T-helper 22 cell (primary cell): ENCODE measurements at regions not wholly inside any gene's neighbourhood (a gene's known extent, or its start where the extent isn't known, plus 50 kb on each side); places are given as distances from the start of the nearest gene placed in this dataset.

Source experiments
- DNase-seq: peaks from one replicate; pipeline ENCODE4 v3.0.0-alpha.2; 2020; ENCODE audit warnings: low read depth

DNA sequence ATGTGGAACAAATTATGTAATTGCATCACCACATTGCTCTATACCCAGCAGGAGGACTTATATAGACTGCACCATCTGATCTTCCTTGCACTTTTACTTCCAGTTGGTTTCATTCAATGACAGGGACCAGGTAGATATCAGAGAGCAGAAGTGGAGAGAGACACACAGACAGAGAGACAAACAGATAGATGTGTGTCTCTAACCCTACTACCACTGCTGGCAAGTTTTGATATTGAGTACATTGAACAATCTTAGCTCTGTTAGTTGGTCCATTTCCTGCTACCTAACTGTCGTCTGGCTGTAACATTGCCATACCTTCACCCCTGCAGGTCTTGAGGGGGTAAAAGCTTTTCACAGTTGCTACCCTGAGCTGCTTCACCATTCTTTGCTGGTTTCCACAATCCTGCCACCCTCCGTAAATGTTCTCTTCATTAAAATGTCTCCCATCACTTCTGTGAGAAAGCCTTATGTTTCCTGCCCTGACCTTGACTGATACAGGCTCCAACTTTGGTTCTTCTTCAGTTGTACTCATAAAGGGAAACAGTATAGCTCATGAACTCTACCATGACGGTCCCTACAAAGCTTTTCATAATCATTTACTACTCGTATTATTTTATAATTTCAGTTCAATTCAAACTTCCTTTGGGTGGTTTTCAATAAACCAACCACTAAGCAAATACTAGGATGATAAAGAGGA is 62.3 kb upstream of the ITGA4 start:
- no peak for DNase-seq

DNA sequence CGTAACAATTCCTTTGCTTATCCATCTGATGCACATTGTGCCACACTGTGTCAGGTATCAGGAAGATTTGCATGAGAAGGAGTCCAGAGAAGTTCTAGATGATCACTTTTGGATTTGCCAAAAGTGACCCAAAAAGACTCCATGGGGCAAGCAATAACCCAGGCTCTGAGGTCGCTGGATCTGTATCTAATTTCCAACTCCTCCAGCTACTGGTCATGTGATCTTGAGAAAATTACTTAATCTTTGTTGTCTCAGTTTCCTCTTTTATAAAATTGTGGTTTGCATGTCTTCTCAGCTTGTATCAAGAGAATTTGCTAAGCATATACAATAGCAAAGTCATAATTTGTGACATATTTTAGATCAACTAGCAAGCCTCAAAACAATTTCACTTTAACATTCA is 61.3 kb upstream of the ITGA4 start:
- DNase-seq, result no peak

DNA sequence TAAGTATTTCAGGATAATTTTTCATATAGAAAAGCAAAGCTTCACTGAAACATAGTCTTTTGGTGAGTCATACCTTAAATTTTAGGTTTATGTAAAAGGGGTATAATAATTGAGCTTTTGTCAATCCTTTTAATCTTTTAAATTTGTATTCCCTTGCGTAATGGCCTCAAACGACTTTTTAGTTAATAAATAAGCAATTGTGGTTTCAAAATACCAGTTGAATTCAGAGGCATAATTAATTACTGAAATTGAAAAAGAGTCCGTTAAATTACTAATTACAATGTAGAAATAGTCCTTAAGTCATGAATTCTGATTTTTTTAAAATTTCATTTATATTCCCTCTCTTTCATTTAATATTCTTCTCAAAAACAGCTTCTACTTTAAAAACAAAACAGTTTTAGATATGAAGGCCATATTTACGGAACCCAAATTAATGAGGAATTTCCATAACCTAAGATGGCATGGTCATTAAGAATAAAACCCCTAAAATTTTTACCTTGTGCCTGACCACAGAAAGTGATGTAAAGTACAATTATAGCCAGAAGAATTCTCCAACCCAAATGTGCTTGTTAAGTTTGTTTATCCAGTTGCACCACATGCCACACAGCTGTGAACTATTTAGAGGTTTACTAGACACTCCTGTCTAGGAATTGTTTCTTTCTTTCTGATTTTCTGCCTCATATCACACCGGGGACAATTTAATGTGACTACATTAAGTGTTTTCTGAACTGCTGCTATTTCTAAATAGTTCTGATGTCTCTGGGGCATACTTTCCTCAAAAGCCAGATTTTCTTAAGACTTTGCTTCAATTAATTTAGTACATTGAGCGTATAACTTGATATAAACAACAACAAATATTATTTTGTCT is 60.7 kb upstream of the ITGA4 start:
- no peak for DNase-seq

DNA sequence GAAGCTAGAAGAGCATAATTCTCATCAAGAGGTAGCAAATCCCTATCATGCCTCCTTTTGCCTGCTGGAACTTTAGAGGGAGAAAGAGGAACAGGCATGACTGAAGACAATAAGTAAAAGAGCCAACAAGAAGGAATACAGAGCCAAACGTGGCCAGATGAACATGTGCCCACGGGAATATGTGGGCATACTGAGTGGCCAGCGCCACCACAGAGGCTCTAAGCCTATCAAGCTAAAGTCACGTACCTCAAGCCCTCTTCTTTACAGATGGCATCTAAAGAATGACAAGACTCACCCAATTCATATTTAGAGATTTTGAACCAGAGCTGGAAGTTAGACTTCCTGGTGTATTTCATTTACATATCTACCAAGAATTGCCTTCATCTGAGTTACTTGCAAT is 59.9 kb upstream of the ITGA4 start:
- DNase-seq, result no peak

DNA sequence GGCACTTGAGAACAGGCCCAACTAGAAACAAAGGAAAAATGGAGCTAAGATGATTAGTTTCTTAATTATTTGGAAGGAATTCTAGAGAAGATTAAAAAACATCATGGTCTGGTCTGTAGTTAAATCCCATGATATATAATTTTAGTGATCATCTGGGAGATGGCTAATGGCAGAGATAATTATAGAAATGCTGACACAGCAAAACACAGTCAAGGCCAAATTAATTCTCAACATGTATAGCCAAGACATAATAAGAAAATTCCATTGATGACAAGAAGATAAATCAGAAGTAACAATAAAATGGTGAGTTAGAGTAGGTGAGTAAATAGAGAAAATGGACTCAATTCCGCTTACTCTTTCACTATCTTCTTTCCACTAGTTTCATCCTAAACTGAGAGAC is 59.2 kb upstream of the ITGA4 start:
- no peak for DNase-seq

DNA sequence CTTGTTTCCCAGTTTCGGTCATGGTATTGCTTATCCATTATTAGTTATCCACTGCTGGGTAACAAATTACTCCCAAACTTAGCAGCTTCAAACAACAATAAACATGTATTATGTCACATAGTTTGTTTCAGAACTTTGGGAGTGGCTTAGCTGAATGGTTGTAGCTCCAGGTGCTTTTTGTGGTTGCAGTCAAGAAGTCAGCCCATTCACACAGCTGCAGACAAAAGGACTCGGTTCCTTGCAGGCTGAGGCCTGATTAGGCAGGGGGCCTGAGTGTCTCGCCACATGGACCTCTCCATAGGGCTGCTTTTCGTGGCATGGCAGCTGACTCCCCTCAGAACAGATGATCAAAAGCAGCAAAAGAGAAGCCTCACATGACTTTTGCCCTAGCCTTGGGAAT is 58.2 kb upstream of the ITGA4 start:
- DNase-seq, result no peak

DNA sequence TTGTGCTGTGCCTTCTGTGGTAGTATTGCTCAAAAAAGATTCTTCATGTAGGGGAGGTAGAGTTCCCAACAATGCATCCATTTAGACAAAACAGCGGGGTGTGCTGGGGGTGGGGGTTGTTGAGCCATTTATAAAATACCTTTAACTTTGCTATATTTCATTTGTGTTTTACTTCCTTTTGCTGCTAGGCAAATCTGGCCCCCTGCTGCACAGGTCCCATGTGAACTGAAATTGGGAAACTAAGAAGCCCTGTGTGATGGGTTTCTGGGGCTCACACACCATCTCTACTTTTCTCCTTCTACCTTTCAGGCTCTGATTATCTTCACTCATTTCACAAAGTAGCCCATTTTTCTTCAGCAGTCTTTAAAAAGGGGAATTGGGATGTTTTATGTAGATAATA is 52.7 kb upstream of the ITGA4 start:
- no peak for DNase-seq

DNA sequence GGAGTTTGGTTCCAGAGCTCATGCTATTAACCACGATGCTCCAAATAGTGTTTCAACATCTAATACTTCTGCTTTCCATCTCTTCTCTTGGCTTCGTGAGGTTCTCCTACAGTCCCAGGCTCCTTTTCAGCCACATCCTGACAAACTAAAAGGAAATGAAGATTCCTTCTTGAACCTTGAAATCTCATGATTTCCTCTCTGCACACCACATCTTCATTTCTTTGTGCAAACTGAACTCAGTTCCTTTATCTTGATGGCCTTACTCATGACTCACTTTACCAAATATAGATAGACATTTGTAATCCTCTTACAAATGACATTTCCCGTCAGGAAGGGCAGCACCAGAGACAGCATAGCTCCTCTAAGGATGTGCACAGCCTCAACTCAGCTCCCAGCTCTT is 50.0 kb upstream of the ITGA4 start:
- no peak for DNase-seq
